Bone marrow (tissue), 2 donors: ENCODE measurements at regions not wholly inside any gene's neighbourhood (a gene's known extent, or its start where the extent isn't known, plus 50 kb on each side); places are given as distances from the start of the nearest gene placed in this dataset.
"Not testable (repeated sequence)": the region's sequence is repeated elsewhere in the genome, so short reads cannot be mapped to it uniquely, and the experiment has no call there.

Experiments used
- DNase-seq, 2 donors: peaks; one replicate each; lab custom pipeline; 2025; lab: John Stamatoyannopoulos, UW

GRCh38 chr13:87094646-87095045 is 576.5 kb upstream of the SLITRK5 start:
- no peak for DNase-seq

- DNase-seq, result no peak
These were observed 570.7 kb upstream of the SLITRK5 start for GRCh38 chr13:87100431-87100830.

GRCh38 chr13:87107651-87108050 is 563.5 kb upstream of the SLITRK5 start:
- DNase-seq, result no peak

GRCh38 chr13:87120476-87120875 is 550.7 kb upstream of the SLITRK5 start:
- DNase-seq, result no peak

- no peak for DNase-seq
These were observed 548.6 kb upstream of the SLITRK5 start for GRCh38 chr13:87122551-87122950.

GRCh38 chr13:87123987-87124784 is 547.0 kb upstream of the SLITRK5 start:
- peak in 1 of 2 donors; percentile 3 for DNase-seq

GRCh38 chr13:87124785-87125074 is 546.4 kb upstream of the SLITRK5 start:
- no peak for DNase-seq

GRCh38 chr13:87128036-87128435 is 543.1 kb upstream of the SLITRK5 start:
- DNase-seq, result no peak

GRCh38 chr13:87128491-87128890 is 542.7 kb upstream of the SLITRK5 start:
- DNase-seq, result no peak

GRCh38 chr13:87129602-87130300 is 541.4 kb upstream of the SLITRK5 start:
- DNase-seq, result no peak

GRCh38 chr13:87130423-87130822 is 540.7 kb upstream of the SLITRK5 start:
- DNase-seq, result no peak

- no peak for DNase-seq
These were observed 539.6 kb upstream of the SLITRK5 start for GRCh38 chr13:87131611-87132010.

- no peak for DNase-seq
These were observed 532.3 kb upstream of the SLITRK5 start for GRCh38 chr13:87138866-87139265.

GRCh38 chr13:87147076-87147475 is 524.1 kb upstream of the SLITRK5 start:
- no peak for DNase-seq

- DNase-seq, result no peak
These were observed 517.8 kb upstream of the SLITRK5 start for GRCh38 chr13:87153371-87153770.

- no peak for DNase-seq
These were observed 504.8 kb upstream of the SLITRK5 start for GRCh38 chr13:87166348-87166747.

- DNase-seq, result no peak
These were observed 502.8 kb upstream of the SLITRK5 start for GRCh38 chr13:87168390-87168789.

- DNase-seq, result no peak
These were observed 501.8 kb upstream of the SLITRK5 start for GRCh38 chr13:87169337-87169736.

- no peak for DNase-seq
These were observed 498.9 kb upstream of the SLITRK5 start for GRCh38 chr13:87172166-87172835.

GRCh38 chr13:87185138-87185537 is 486.0 kb upstream of the SLITRK5 start:
- not testable (repeated sequence) for DNase-seq

GRCh38 chr13:87186647-87187046 is 484.5 kb upstream of the SLITRK5 start:
- not testable (repeated sequence) for DNase-seq

- not testable (repeated sequence) for DNase-seq
These were observed 479.7 kb upstream of the SLITRK5 start for GRCh38 chr13:87191485-87191884.

GRCh38 chr13:87198371-87198770 is 472.8 kb upstream of the SLITRK5 start:
- DNase-seq, result no peak
